ENCODE measurements at regions not wholly inside any gene's neighbourhood (a gene's known extent, or its start where the extent isn't known, plus 50 kb on each side); places are given as distances from the start of the nearest gene placed in this dataset.

GRCh38 chr16:79728048-79728922, 127.7 kb upstream of the MAF start:
- Mint-ChIP-seq H3K9me3 (no peaks in the 10 kb centered on the region), H3K27ac (no peak overlapping the region), H3K4me3 (no peak overlapping the region), H3K36me3 (ENCODE audit: low read depth) (no peaks in the 10 kb centered on the region), H3K4me1 (peaks cover 15% of the 10 kb centered on the region), H3K27me3 (ENCODE audit: insufficient read depth) (peaks cover 33% of the 10 kb centered on the region)
- WGBS, 2 experiments (ENCODE audit: insufficient coverage in 1 of 2, insufficient read length in 1 of 2), result 89 to 95% methylated on average over 2 to 4 of the region's 4 CpGs
- H3K27ac ChIP-seq (ENCODE audit: low read depth, low read length), result no peak overlapping the region
- TF ChIP-seq, protein P1, sequence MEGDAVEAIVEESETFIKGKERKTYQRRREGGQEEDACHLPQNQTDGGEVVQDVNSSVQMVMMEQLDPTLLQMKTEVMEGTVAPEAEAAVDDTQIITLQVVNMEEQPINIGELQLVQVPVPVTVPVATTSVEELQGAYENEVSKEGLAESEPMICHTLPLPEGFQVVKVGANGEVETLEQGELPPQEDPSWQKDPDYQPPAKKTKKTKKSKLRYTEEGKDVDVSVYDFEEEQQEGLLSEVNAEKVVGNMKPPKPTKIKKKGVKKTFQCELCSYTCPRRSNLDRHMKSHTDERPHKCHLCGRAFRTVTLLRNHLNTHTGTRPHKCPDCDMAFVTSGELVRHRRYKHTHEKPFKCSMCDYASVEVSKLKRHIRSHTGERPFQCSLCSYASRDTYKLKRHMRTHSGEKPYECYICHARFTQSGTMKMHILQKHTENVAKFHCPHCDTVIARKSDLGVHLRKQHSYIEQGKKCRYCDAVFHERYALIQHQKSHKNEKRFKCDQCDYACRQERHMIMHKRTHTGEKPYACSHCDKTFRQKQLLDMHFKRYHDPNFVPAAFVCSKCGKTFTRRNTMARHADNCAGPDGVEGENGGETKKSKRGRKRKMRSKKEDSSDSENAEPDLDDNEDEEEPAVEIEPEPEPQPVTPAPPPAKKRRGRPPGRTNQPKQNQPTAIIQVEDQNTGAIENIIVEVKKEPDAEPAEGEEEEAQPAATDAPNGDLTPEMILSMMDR (conservative IDR thresholded peaks at IDR 0.05), result no peak
- peaks cover 16% of the 10 kb centered on the region for H3K4me1 ChIP-seq (ENCODE audit: control insufficient read depth, insufficient read depth, low read length)
- DNase-seq, result no peak
- H3K36me3 ChIP-seq (ENCODE audit: control insufficient read depth, insufficient read depth, low read length), result no peaks in the 10 kb centered on the region
- H3K4me3 ChIP-seq (ENCODE audit: low read length), result no peak overlapping the region
- H3K9me3 ChIP-seq (ENCODE audit: control insufficient read depth, low read length), result no peaks in the 10 kb centered on the region
- H3K9ac ChIP-seq (ENCODE audit: extremely low read depth, low read length, poor library complexity, severe bottlenecking), result no peak overlapping the region
- H3K27me3 ChIP-seq (ENCODE audit: control insufficient read depth, insufficient read depth, low read length, poor library complexity, severe bottlenecking), result peaks cover 26% of the 10 kb centered on the region

- Histone ChIP-seq H3K9me3 (ENCODE audit: control insufficient read depth, low read length) (no peaks in the 10 kb centered on the region), H3K27me3 (ENCODE audit: control insufficient read depth, insufficient read depth, low read length, poor library complexity, severe bottlenecking) (peaks cover 19% of the 10 kb centered on the region), H3K4me1 (ENCODE audit: control insufficient read depth, insufficient read depth, low read length) (peaks cover 16% of the 10 kb centered on the region), H3K9ac (ENCODE audit: extremely low read depth, low read length, poor library complexity, severe bottlenecking) (no peak overlapping the region), H3K27ac (ENCODE audit: low read depth, low read length) (no peak overlapping the region), H3K36me3 (ENCODE audit: control insufficient read depth, insufficient read depth, low read length) (no peaks in the 10 kb centered on the region), H3K4me3 (ENCODE audit: low read length) (no peak overlapping the region)
- Mint-ChIP-seq H3K4me1 (peaks cover 15% of the 10 kb centered on the region), H3K4me3 (no peak overlapping the region), H3K9me3 (peaks cover 4% of the 10 kb centered on the region), H3K27ac (no peak overlapping the region), H3K27me3 (ENCODE audit: insufficient read depth) (peaks cover 29% of the 10 kb centered on the region), H3K36me3 (ENCODE audit: low read depth) (peaks cover 2% of the 10 kb centered on the region)
- TF ChIP-seq, protein P1 (conservative IDR thresholded peaks at IDR 0.05), result no peak
- no peak for DNase-seq
Observed at GRCh38 chr16:79726902-79727301, 126.4 kb upstream of the MAF start.

DNA sequence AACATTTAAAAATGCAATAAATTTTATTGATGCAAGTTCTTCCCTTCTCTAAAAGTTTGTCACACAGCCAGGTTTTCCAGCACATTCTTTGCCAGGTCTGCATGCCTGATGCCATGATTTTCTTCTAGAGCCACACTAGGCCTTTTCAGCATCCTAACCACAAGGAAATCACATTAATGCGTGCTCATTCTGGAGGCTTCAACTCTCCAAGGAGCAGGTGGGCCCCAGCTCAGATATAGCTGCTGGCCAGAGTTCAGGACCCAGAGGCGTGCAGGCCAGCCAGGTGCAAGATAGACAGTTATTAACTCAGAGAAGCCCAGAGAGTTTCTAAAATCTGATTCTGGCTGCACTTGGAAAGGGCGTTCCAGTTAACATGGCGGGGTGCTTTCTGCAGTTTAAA, 124.5 kb upstream of the MAF start:
- Histone ChIP-seq H3K4me1 (ENCODE audit: control insufficient read depth, insufficient read depth, low read length) (peaks cover 16% of the 10 kb centered on the region), H3K27me3 (ENCODE audit: control insufficient read depth, insufficient read depth, low read length, poor library complexity, severe bottlenecking) (peaks cover 19% of the 10 kb centered on the region), H3K27ac (ENCODE audit: low read depth, low read length) (no peak overlapping the region), H3K4me3 (ENCODE audit: low read length) (no peak overlapping the region), H3K9me3 (ENCODE audit: control insufficient read depth, low read length) (no peaks in the 10 kb centered on the region), H3K9ac (ENCODE audit: extremely low read depth, low read length, poor library complexity, severe bottlenecking) (no peak overlapping the region), H3K36me3 (ENCODE audit: control insufficient read depth, insufficient read depth, low read length) (no peaks in the 10 kb centered on the region)
- peaks cover 21% of the 10 kb centered on the region for H3K27me3 Mint-ChIP-seq (ENCODE audit: insufficient read depth)
- H3K9me3 Mint-ChIP-seq, result peaks cover 4% of the 10 kb centered on the region
- no peak overlapping the region for H3K4me3 Mint-ChIP-seq
- no peak overlapping the region for H3K27ac Mint-ChIP-seq
- DNase-seq, result no peak
- peaks cover 2% of the 10 kb centered on the region for H3K36me3 Mint-ChIP-seq (ENCODE audit: low read depth)
- peaks cover 15% of the 10 kb centered on the region for H3K4me1 Mint-ChIP-seq
- TF ChIP-seq, protein P1 (conservative IDR thresholded peaks at IDR 0.05), result no peak
- WGBS, 2 experiments (ENCODE audit: insufficient coverage in 1 of 2, insufficient read length in 1 of 2), result 92 to 96% methylated on average over 3 to 4 of the region's 4 CpGs
